HG03520 (cell line): ENCODE measurements at regions not wholly inside any gene's neighbourhood (a gene's known extent, or its start where the extent isn't known, plus 50 kb on each side); places are given as distances from the start of the nearest gene placed in this dataset.
"Not testable (repeated sequence)": the region's sequence is repeated elsewhere in the genome, so short reads cannot be mapped to it uniquely, and the experiment has no call there.

Experiments used
- ATAC-seq: cut with Tn5 transposase; IDR thresholded peaks from one replicate; pipeline ENCODE4 v1.9.1; 2021; ENCODE audit warnings: mild to moderate bottlenecking, moderate library complexity; ENCODE audit not compliant: unreplicated experiment

DNA sequence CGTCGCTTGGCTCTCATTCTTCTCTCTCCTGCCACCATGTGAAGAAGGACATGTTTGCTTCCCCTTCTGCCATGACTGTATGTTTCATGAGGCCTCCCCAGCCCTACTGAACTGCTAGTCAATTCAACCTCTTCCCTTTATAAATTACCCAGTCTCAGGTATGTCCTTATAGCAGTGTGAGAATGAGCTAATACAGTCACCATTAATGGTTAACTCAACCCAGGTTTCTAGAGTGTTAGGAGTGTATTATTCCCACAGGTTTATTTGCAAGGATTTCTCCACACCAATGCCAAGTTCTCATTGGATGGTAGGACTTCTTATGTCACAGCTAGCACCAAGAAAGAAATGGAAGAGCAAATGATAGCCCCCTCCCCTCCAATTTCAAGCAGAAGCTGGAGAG, 71.9 kb downstream of the DYNAP start:
- ATAC-seq = no peak

DNA sequence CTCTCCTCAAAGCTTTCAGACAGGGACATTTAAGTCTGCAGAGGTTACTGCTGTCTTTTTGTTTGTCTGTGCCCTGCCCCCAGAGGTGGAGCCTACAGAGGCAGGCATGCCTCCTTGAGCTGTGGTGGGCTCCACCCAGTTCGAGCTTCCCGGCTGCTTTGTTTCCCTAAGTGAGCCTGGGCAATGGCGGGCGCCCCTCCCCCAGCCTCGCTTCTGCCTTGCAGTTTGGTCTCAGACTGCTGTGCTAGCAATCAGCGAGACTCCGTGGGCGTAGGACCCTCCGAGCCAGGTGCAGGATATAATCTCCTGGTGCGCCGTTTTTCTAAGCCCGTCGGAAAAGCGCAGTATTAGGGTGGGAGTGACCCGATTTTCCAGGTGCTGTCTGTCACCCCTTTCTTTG, 78.7 kb downstream of the DYNAP start:
- not testable (repeated sequence) for ATAC-seq

DNA sequence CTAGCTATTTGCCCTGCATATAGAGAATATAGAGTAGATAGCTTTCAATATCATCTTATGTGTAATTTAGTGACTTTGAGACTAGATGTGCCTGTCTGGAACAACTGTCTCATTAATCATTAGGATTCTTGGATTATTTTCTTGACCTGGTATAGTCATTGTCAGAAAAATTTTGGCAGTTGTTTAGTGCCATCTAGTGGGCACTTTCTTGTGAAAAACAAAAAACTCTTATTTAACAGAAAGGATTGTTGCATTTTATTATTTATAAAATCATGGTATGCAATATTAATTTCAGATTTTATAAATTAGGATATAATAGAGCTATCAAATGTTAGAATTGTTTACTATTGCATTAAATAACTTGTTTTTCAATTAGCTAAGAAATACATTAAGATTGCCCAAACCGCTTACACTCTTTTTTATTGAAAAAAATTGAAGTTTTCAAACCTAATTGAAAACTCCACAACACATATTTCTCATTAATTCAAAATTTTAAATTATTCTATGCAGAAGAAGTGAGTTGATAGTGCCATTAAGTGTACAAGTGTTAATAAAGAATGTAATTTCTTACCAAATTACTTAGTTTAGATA, 80.3 kb downstream of the DYNAP start:
- no peak for ATAC-seq

DNA sequence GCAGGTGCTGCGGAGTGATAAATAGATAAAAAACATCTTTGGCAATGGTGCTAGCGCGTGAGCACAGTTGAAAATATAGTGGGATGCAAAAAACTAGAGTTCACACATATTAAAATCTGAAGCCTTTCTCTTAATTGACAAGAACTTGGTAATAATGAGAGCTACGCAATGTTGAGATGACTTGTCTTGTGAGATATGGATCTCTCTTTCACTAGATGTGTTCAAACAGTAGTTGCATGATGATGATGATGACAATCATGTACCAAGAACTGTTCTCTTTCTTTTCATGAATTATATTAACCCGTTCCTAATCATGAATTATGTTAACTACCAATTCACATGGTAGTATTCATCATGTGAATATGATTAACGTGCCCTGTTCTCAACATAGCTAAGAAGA, 81.1 kb downstream of the DYNAP start:
- ATAC-seq = no peak

DNA sequence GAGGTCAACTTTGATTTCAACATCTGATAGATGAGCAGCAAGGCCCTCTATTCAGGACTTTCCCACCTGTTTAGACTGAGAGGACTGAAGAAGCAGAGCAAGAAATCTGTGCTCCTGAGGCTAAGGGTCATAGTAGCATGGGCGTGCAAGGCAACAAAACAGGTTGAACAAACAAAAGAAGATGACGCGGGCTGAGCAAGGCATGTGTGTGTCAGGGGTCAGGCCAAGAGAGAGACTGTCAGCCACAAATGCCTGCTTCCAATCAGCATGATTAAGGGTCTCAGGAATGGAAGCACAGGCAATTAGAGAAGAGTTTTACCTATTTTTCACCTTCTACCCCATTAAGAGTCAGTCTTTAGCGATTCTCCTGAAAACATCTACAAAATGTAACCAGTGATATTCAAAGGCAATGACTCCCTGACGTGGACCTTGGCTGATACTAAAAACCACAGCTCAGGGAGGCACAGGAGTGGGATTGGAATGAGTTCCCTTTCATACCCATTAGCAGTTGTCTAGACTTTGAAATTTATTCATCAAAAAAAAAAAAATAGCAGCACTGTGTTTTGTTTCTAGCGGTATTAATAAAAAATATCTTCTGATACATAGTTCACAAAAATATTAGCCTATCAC, 81.9 kb downstream of the DYNAP start:
- ATAC-seq = no peak

DNA sequence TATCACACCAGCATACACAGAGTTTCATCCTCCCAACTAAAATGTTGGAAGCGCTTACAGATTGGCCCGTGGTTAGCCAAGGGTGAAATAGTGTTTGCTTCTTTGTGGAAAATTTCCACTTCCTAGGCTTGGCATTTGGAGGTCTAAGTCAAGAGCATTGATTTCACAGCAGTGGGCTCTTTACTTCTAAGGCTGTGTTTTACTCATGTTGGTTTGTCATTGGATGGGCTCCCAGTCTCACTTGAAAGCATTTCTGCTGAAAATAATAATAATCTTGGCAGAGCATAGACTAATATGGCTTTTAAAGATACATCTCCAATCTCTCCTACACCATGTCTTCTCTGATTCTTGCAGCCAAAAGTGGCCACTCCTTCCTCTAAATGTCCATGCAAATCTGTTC, 82.9 kb downstream of the DYNAP start:
- no peak for ATAC-seq

DNA sequence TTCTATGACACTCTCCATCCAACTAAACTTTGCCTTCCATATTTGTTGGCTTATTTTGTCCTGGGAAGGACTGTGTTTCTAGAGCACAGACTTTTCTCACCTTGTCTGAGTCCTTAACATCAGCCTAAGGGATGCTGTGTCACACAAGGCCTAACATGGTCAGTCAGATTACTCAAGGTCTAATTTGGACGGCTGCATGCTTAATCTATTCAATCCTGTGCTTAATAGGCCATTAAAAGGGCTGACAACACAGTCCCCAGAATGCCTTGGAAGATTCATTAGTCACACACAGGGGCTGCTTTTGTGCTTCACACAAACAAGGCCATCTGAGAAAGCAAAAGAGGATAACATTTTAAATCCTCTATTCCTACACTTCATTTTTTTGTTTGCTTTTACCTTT, 84.0 kb downstream of the DYNAP start:
- no peak for ATAC-seq

DNA sequence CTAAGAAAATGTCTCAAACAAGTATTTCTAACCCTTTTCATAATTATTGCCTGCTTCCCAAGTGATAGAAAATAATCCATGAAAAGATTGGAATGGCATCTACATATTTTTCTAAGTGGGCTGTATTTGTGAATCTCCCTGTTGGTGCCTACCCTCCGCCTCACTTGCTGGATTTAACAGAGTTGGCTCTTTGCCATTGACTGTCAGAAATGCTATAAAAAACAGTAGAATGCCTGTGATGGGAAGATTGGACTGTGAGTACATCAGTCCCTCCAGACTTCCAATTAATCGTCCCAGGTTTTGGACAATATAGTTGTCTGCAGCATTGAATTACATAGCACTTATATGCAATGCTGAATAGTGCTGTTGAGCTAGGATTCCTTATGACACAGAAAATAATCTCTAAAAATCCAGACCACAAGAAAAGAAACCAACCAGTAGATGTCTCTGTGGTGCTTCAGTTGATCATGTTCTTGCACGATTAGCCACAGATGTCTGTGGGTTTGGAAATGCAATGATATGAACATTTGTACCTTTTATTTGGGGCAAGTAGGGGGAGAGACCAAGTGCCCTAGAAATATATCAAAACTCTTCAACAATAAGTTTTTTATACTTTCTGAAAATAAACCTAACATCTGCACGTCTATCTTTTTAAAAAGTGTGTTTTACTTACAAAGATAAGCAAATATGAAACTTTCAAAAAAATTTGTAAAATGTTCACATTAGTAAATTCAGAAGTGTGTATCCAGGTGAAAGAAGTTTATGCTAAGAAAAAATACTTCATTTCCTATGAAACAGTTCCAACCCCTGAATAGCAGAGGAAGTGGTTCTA, 88.5 kb downstream of the DYNAP start:
- ATAC-seq = peak; percentile 53

DNA sequence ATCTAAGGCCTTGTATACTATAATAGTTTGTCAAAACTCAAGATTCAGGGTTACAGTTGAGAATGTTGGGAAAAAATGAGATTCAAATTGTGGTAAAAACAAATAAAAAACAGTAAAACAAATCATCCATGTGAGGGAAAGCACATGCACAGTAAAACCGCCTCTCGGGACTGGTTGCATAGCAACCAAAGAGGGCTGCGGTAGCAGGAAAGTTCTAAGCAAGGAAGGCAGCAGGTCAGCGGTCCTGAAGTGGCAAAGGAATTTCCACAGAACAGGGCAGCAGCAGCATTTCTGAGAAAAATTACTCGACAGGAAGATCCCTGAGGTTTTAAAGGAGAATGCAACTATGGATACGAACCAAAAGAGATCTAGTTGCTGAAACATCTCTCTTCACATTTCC, 93.7 kb downstream of the DYNAP start:
- ATAC-seq = no peak

DNA sequence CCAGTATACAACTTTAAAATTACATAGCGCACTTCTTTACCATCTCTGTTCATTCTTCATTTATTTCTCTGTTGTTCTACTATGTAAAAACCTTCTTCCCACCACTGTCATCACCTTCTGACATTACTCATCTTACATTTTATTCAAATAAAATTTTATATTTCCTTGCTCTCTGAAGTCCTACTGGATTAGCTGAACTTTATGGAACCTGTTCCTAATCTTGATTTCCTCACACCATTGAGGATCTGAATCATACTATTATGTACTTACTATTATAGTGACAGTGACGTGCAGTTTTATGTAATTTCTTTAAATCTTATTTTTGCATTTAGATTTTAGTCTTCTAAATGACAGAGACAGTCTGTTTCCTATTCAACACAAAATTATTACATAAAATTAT, 98.3 kb downstream of the DYNAP start:
- ATAC-seq = no peak

DNA sequence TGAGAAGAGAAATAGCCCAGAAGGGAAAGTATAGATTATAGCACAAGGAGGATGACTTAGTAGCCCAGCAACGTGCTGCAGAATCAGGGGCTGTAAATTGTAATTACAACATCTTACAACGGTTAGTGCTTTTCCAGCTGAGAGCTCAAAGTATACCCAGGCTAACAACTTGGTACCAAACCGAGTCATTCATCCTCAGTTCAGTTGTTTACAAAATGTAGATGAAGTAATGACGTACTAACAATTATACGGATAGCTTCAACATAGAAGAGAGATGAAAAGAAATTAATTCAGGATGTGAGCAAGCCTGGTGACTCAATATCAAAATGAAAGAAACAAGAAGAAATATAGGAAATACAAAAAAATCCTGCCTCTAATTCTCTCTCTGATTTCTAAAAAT, 99.2 kb downstream of the DYNAP start:
- no peak for ATAC-seq

DNA sequence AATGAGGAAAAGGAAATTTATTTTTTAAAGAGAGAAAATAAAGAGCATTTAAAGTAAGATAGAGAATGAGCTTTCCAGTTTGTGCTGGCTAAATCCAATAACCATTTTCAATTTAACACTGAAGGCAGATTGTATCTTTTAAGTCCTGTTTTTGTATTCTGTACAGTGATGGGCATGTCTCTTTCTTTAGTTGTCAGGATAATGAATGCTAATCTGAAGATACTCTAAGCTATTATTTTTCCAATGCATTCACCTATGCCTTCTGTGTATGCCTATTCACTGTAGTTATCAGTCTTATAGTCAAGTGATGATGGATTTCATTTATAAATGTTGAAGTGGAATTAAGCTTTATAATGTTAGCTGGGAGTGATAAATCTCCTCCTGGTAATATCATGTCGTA, 101.4 kb downstream of the DYNAP start:
- no peak for ATAC-seq

DNA sequence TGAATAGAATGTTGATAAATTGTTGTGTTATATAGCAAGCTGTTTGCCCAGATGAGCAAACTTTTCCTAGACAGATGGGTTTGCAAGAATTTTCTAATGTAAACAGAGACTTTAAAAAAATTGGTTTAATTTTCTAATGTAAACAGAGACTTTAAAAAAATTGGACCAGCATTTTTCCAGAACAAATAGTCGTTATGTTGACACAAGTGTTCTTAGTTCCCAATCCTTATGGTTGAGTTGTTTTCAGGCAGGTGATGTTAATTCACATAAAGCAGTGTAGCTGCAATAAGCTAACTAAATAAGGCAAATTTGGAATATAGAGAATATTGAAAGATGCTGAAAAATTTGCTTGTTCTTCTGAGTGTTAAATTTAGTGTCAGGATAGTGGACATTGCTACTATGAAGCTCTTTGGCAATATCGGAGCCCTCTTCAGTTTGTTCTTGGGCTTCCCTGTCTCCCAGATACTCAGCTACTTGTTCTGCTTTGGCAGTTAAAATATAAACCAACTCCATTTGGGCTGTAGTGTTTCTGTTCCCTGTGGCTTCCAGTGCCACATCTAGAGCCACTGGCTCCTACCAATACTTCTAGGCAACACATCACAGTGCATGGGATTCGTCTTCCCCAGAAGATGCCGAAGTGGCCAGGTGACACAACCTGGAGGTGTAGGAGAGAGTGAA, 105.7 kb downstream of the DYNAP start:
- ATAC-seq = no peak

DNA sequence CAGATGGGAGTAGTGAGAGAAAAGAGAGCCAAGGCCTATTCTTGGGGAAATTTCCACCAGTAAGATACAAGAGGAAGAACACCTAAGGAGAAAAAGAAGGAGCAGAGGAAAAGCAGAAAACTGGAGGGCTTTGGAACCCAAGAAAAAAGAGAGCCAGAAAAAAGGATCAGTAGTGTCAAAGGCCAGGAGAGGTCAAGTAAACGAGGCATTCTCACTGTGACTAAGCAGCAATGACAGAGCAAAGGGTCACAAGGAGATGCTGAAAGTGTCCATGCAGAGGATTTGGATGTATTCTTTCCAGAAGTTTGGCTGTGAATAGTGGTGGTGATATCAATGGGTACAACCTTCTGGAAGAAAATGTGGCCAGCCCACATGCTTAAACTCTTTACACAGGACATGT, 109.5 kb downstream of the DYNAP start:
- no peak for ATAC-seq

DNA sequence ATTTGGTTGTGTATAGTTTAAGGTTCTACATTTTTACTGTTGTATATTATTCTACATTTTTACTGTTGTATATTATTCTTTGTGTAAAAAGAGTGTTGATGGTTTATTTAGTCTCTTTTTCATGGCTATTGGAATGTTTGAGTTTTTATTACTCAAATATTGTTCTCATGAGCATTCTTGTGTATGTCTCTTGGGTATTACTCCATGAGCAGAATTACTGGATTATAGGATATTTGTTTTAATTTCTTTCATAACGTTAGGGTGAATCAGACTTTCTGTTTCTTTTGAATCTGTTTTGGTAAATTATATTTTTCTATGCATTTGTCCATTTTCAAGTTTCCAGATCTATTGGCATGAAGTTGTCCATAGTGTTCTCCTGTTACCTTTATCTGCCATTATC, 111.6 kb downstream of the DYNAP start:
- ATAC-seq = no peak

DNA sequence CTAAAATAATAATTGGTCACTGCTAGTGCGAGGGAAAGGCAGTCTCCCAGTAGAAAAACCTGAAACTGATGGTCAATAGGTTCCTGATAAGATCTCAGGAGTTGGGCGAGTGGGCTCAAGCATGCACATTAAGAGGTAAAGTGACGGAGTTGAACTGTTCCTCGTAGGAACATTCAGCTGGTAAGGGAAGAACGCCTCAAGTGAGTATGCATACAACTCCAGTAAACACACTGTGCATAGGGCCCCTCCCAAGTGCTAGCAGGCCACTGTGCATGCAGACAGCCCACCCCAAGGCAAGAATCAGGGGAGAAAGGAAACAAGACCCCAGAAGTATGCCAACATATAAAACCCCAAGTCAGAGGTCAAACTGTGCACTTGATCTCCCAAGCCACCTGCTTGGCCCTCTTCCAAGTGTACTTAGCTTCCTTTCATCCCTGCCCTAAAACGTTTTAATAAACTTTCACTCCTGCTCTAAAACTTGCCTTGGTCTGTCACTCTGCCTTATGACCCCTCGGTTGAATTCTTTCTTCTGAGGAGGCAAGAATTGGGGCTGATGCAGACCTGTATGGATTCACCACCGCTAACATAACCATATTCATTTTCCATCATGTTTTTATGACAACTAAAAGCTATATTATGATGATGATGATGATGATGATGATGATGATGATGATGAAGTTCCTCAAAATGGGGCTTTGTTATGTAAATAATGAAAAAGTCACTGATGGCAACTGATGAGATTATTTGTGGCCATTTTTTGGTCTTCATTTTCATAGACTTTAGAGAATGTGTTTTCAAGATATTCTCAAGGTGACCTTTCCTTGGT, 118.0 kb upstream of the RAB27B start:
- ATAC-seq = no peak

DNA sequence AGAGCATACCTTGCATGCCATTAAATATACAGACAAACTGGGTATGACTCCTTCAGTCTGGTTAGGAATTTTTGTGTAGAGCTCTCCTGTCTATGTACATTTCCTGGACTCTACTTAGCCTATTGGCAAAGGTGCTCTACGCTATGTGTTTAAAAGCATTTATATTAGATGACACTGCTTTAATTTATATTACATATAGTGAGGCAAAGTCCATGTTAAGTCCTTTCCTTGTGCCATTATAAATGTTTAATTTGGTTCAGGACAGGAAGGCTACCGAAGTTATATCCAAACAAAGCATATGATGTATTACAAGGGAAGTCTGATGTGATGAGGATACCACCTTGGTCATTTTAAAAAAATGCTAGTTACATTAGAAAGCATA, 117.4 kb upstream of the RAB27B start:
- ATAC-seq = no peak

DNA sequence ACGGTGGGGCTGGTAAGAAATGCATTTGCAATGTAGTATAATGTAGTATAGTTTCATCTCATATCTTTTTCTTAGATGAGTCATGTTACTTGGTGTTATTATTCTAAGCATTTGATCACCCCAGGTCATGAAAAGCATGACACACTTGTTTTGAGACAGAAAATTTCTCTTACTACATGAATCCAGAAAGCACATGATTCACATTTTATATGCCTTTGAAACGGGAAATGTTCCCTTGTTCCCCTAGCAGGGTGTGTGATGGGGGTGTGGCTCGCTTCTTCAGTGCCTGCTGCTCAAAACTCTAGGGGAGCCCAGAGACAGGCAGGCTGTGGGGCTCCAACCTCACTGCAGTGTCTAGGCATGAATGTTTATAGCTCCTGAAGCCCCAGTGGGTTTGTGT, 116.0 kb upstream of the RAB27B start:
- no peak for ATAC-seq

DNA sequence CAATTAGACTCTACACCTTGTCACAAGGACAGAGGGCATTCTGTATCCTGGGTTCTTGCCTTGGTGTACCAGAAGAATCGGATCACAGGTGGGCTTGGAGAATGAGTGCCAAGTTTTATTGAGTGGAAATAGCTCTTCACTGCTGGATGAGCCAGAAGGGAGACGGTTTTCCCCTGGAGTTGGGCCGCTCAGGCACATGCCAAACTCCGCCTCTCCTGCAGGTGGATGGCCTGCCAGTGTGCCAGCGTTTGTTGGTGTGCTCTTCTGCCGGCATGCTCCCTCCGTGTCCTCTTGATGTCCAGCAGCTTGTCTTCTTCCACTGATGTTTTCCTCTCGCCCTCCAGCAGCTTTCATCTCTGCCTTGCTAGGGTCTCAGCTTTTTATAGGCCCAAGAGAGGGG, 115.5 kb upstream of the RAB27B start:
- ATAC-seq = no peak

DNA sequence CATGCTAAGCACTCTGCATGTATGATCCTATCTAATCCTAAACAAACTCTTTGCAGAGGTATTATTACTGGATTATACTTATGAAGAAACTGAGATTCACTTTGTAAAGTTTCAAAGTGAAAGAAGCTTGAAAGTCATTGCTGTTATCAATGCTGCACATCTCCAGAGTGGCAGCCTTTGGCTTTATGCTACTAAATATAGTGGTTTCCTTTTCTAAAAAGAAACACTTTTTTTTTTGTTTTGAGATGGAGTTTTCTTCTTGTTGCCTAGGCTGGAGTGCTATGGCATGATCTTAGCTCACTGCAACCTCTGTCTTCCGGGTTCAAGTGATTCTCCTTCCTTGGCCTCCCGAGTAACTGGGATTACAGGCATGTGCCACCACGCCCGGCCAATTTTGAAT, 114.9 kb upstream of the RAB27B start:
- ATAC-seq = no peak

DNA sequence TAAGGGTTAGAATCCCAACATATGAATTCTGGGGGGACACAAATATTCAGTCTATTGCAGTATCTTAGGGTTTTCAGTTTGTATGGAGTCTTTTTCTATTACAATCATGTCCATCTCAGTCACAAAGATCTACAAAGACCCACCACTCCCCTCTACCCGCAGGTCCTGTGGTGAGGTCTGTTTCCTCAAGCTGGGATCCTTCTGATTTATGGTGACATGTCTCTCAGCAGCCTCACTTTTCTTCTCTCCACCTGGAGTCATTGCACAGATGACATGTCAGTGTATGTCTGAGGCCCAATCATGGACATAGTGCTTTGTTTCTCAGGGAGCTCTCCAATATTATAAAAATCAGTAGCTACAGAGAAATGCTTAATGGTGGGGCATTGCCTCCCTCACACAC, 113.4 kb upstream of the RAB27B start:
- no peak for ATAC-seq
